ENCODE measurements at regions not wholly inside any gene's neighbourhood (a gene's known extent, or its start where the extent isn't known, plus 50 kb on each side); places are given as distances from the start of the nearest gene placed in this dataset.
A peak's percentile ranks its signal among the peaks of the same experiment; 100 is the strongest.

- Histone ChIP-seq H3K9me3 (ENCODE audit: low read length) (no peaks in the 10 kb centered on the region), H3K9ac (ENCODE audit: low read length) (no peak overlapping the region), H3F3A (ENCODE audit: low read length, unreplicated experiment) (no peaks in the 10 kb centered on the region), H2AFZ (ENCODE audit: low read length) (no peak overlapping the region), H3K4me3 (ENCODE audit: low read length) (no peak overlapping the region), H3K79me2 (ENCODE audit: low read length) (no peaks in the 10 kb centered on the region), H3K36me3 (ENCODE audit: low read depth, low read length) (no peaks in the 10 kb centered on the region), H3K4me1 (ENCODE audit: insufficient read depth, low read length) (no peaks in the 10 kb centered on the region), H3K9me2 (replicated peaks; ENCODE audit: low read length) (no peaks in the 10 kb centered on the region), H4K20me1 (ENCODE audit: low read length) (no peaks in the 10 kb centered on the region), H3K4me2 (ENCODE audit: low read length) (no peak overlapping the region), H3K27me3 (ENCODE audit: low read length) (no peaks in the 10 kb centered on the region), H3K27ac (ENCODE audit: low read length) (no peak overlapping the region)
- ChIA-PET POLR2A (ENCODE audit: unreplicated experiment) (interaction anchor here (0.6 kb wide), 1 partner anchor 10 kb away, joined by 3 read pairs; no protein-coding TSS in a partner anchor), CTCF (no interaction called here)
- intact Hi-C loops (cut with micrococcal nuclease), result loop anchor here (2.0 kb wide), 2 partner anchors 186 to 338 kb away; partner anchors contain the start of gene KLF12
- ATAC-seq, result no peak
- BruUV-seq (replicated peaks), result no TSS peak
- no peak for DNase-seq
- TF ChIP-seq EZH2 (IDR thresholded peaks at IDR 0.05; ENCODE audit: low read length, unreplicated experiment) (no peak), CTCF (conservative IDR thresholded peaks at IDR 0.05; ENCODE audit: low read depth, low read length) (no peak), EZH2phosphoT487 (IDR thresholded peaks at IDR 0.05; ENCODE audit: borderline replicate concordance, low read length) (no peak)
Measured at GRCh38 chr13:73948848-73949529, 185.2 kb downstream of the KLF12 start.

DNA sequence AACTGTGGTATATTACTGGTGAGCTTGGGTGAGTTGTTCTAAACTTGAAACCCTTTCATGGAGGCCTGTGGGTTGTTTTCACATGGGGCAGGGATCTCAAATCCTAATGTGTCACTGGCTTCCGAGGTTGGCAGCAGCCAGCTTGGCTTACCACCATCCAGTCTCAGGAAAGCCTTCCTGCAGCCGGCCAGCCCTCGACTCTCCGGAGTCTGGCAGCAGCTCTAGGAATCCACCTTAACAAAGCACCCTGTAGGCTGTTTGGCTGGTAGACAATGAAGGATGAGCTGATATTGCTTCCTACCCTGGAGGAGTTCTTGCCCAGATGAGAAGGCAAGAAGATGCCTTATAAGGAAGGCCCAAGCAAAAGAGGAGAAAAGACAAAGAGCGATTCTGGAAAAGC is 188.3 kb downstream of the KLF12 start:
- Histone ChIP-seq H3K4me1 (ENCODE audit: insufficient read depth, low read length) (no peaks in the 10 kb centered on the region), H3K36me3 (ENCODE audit: low read depth, low read length) (no peaks in the 10 kb centered on the region; the same call in 1 of the 2 replicates), H3K4me2 (ENCODE audit: low read length) (no peak overlapping the region), H3K9ac (ENCODE audit: low read length) (no peak overlapping the region), H3K27ac (ENCODE audit: low read length) (no peak overlapping the region), H3F3A (ENCODE audit: low read length, unreplicated experiment) (no peaks in the 10 kb centered on the region), H3K4me3 (ENCODE audit: low read length) (no peak overlapping the region), H2AFZ (ENCODE audit: low read length) (no peak overlapping the region), H4K20me1 (ENCODE audit: low read length) (no peaks in the 10 kb centered on the region), H3K79me2 (ENCODE audit: low read length) (no peaks in the 10 kb centered on the region), H3K9me3 (ENCODE audit: low read length) (no peaks in the 10 kb centered on the region), H3K9me2 (replicated peaks; ENCODE audit: low read length) (no peaks in the 10 kb centered on the region), H3K27me3 (ENCODE audit: low read length) (no peaks in the 10 kb centered on the region)
- TF ChIP-seq CTCF (conservative IDR thresholded peaks at IDR 0.05; ENCODE audit: low read depth, low read length), result no peak
- TF ChIP-seq EZH2phosphoT487 (IDR thresholded peaks at IDR 0.05; ENCODE audit: borderline replicate concordance, low read length), result no peak
- no peak for TF ChIP-seq EZH2 (IDR thresholded peaks at IDR 0.05; ENCODE audit: low read length, unreplicated experiment)
- no TSS peak for BruUV-seq (replicated peaks)
- no peak for ATAC-seq
- DNase-seq, result no peak
- intact Hi-C loops (cut with micrococcal nuclease), result no loop called here
- POLR2A ChIA-PET (ENCODE audit: unreplicated experiment), result no interaction called here
- CTCF ChIA-PET, result interaction anchor here (1.0 kb wide), 1 partner anchor 341 kb away, joined by 4 read pairs; no protein-coding TSS in a partner anchor

- H3K4me1 ChIP-seq (ENCODE audit: insufficient read depth, low read length), result no peaks in the 10 kb centered on the region
- DNase-seq (peak; percentile 6), ATAC-seq (no peak)
- no peaks in the 10 kb centered on the region for H3K9me3 ChIP-seq (ENCODE audit: low read length)
- TF ChIP-seq EZH2 (IDR thresholded peaks at IDR 0.05; ENCODE audit: low read length, unreplicated experiment) (no peak), CTCF (conservative IDR thresholded peaks at IDR 0.05; ENCODE audit: low read depth, low read length) (0 out of 2 replicates have a peak, but pooled peaks have one; percentile 16)
- H3K27ac ChIP-seq (ENCODE audit: low read length), result no peak overlapping the region
- no peak overlapping the region for H3K9ac ChIP-seq (ENCODE audit: low read length)
- no peaks in the 10 kb centered on the region for H4K20me1 ChIP-seq (ENCODE audit: low read length)
- BruUV-seq (replicated peaks), result no TSS peak
- no peaks in the 10 kb centered on the region for H3K27me3 ChIP-seq (ENCODE audit: low read length)
- H3K79me2 ChIP-seq (ENCODE audit: low read length), result no peaks in the 10 kb centered on the region
- ChIA-PET POLR2A (ENCODE audit: unreplicated experiment) (no interaction called here), CTCF (no interaction called here)
- H3K9me2 ChIP-seq (replicated peaks; ENCODE audit: low read length), result no peaks in the 10 kb centered on the region
- no peaks in the 10 kb centered on the region for H3F3A ChIP-seq (ENCODE audit: low read length, unreplicated experiment)
- H3K4me2 ChIP-seq (ENCODE audit: low read length), result no peak overlapping the region
- intact Hi-C loops (cut with micrococcal nuclease), result no loop called here
- H3K36me3 ChIP-seq (ENCODE audit: low read depth, low read length), result no peaks in the 10 kb centered on the region; the same call in 1 of the 2 replicates
- H3K4me3 ChIP-seq (ENCODE audit: low read length), result no peak overlapping the region
- no peak overlapping the region for H2AFZ ChIP-seq (ENCODE audit: low read length)
Measured at GRCh38 chr13:73945382-73945781, 188.8 kb downstream of the KLF12 start.

Data from PC-3 (cell line).